GM21529 (cell line): ENCODE measurements at regions not wholly inside any gene's neighbourhood (a gene's known extent, or its start where the extent isn't known, plus 50 kb on each side); places are given as distances from the start of the nearest gene placed in this dataset.
A peak's percentile ranks its signal among the peaks of the same experiment; 100 is the strongest.
"Not testable (repeated sequence)": the region's sequence is repeated elsewhere in the genome, so short reads cannot be mapped to it uniquely, and the experiment has no call there.

ENCODE experiments used
- ATAC-seq: cut with Tn5 transposase; IDR thresholded peaks from one replicate; pipeline ENCODE4 v1.9.1; 2021; ENCODE audit not compliant: unreplicated experiment

GRCh38 chr20:40889266-40889665 lies 139.4 kb upstream of the TOP1 start:
- not testable (repeated sequence) for ATAC-seq

GRCh38 chr20:40890181-40890580 lies 138.4 kb upstream of the TOP1 start:
- ATAC-seq = no peak

GRCh38 chr20:40890635-40891034 lies 138.0 kb upstream of the TOP1 start:
- ATAC-seq = no peak

- no peak for ATAC-seq
Observed at GRCh38 chr20:40891351-40891750, 137.3 kb upstream of the TOP1 start.

GRCh38 chr20:40892642-40893041 lies 136.0 kb upstream of the TOP1 start:
- no peak for ATAC-seq

- ATAC-seq = no peak
Observed at GRCh38 chr20:40893610-40894236, 134.9 kb upstream of the TOP1 start.

GRCh38 chr20:40894237-40894630 lies 134.4 kb upstream of the TOP1 start:
- no peak for ATAC-seq

- ATAC-seq = no peak
Observed at GRCh38 chr20:40895182-40895581, 133.4 kb upstream of the TOP1 start.

- no peak for ATAC-seq
Observed at GRCh38 chr20:40896814-40897700, 131.6 kb upstream of the TOP1 start.

- no peak for ATAC-seq
Observed at GRCh38 chr20:40899344-40899743, 129.3 kb upstream of the TOP1 start.

- no peak for ATAC-seq
Observed at GRCh38 chr20:40900666-40901215, 127.9 kb upstream of the TOP1 start.

- ATAC-seq = no peak
Observed at GRCh38 chr20:40902661-40903060, 126.0 kb upstream of the TOP1 start.

GRCh38 chr20:40908309-40908708 lies 120.3 kb upstream of the TOP1 start:
- ATAC-seq = no peak

GRCh38 chr20:40909489-40909888 lies 119.1 kb upstream of the TOP1 start:
- ATAC-seq = not testable (repeated sequence)

- not testable (repeated sequence) for ATAC-seq
Observed at GRCh38 chr20:40910436-40910835, 118.2 kb upstream of the TOP1 start.

GRCh38 chr20:40911152-40911551 lies 117.5 kb upstream of the TOP1 start:
- not testable (repeated sequence) for ATAC-seq

- no peak for ATAC-seq
Observed at GRCh38 chr20:40913224-40914185, 115.1 kb upstream of the TOP1 start.

GRCh38 chr20:40915756-40916155 lies 112.9 kb upstream of the TOP1 start:
- no peak for ATAC-seq

GRCh38 chr20:40916276-40916675 lies 112.3 kb upstream of the TOP1 start:
- ATAC-seq = no peak

- no peak for ATAC-seq
Observed at GRCh38 chr20:40920291-40920690, 108.3 kb upstream of the TOP1 start.

- ATAC-seq = peak; percentile 67
Observed at GRCh38 chr20:40922865-40923264, 105.8 kb upstream of the TOP1 start.
